Stomach (tissue), 4 donors: ENCODE measurements at regions not wholly inside any gene's neighbourhood (a gene's known extent, or its start where the extent isn't known, plus 50 kb on each side); places are given as distances from the start of the nearest gene placed in this dataset.

Source experiments
- CTCF ChIP-seq, 7 experiments: fragments of 450-650 bp in 4 of 7; fragments of 200-600 bp in 3 of 7; sonication (generic) in 3 of 7; IDR thresholded peaks; one replicate each; pipeline ENCODE4 v1.5.1; 2016 to 2019; ENCODE audit warnings: antibody characterized with exemption in 7 of 7, control low read depth in 2 of 7, mild to moderate bottlenecking in 1 of 7
- EP300 ChIP-seq: sonication (generic); formaldehyde crosslinking; IDR thresholded peaks from one replicate; pipeline ENCODE4 v1.6.1; 2017; ENCODE audit warnings: antibody characterized with exemption
- POLR2A ChIP-seq, 4 donors: fragments of 450-650 bp; IDR thresholded peaks; one replicate each; pipeline ENCODE4 v1.6.1; 2016; ENCODE audit warnings: antibody characterized with exemption in 4 of 4, control low read depth in 2 of 4, mild to moderate bottlenecking in 1 of 4, moderate library complexity in 1 of 4
- POLR2AphosphoS5 ChIP-seq, 3 donors: sonication (generic); formaldehyde crosslinking; IDR thresholded peaks; one replicate each; pipeline ENCODE4 v1.6.1; 2016; ENCODE audit warnings: antibody characterized with exemption in 3 of 3

GRCh38 chr2:16362611-16363010 lies 303.0 kb downstream of the CYRIA start:
- TF ChIP-seq CTCF (IDR thresholded peaks at IDR 0.05): no peak
- TF ChIP-seq POLR2A (IDR thresholded peaks at IDR 0.05): no peak
- TF ChIP-seq POLR2AphosphoS5 (IDR thresholded peaks at IDR 0.05): no peak
- no peak for TF ChIP-seq EP300
